Vagina (tissue), 2 donors: ENCODE measurements at regions not wholly inside any gene's neighbourhood (a gene's known extent, or its start where the extent isn't known, plus 50 kb on each side); places are given as distances from the start of the nearest gene placed in this dataset.

Source experiments
- POLR2A ChIP-seq, 2 donors: fragments of 450-650 bp; IDR thresholded peaks; one replicate each; pipeline ENCODE4 v1.6.1; 2017; ENCODE audit warnings: antibody characterized with exemption in 2 of 2, mild to moderate bottlenecking in 2 of 2, moderate library complexity in 2 of 2
- POLR2AphosphoS5 ChIP-seq, 2 donors: sonication (generic); formaldehyde crosslinking; IDR thresholded peaks; one replicate each; pipeline ENCODE4 v1.9.0; 2017; ENCODE audit warnings: antibody characterized with exemption in 2 of 2, mild to moderate bottlenecking in 2 of 2, low read depth in 1 of 2; ENCODE audit not compliant: insufficient read depth in 1 of 2
- TF ChIP-seq, protein P1 (sequence below), 3 experiments: fragments of 450-650 bp in 2 of 3; fragments of 200-600 bp in 1 of 3; sonication (generic) in 1 of 3; IDR thresholded peaks; one replicate each; pipeline ENCODE4 v1.5.1; 2017 to 2019; ENCODE audit warnings: antibody characterized with exemption in 3 of 3, mild to moderate bottlenecking in 2 of 3, moderate library complexity in 2 of 3

DNA sequence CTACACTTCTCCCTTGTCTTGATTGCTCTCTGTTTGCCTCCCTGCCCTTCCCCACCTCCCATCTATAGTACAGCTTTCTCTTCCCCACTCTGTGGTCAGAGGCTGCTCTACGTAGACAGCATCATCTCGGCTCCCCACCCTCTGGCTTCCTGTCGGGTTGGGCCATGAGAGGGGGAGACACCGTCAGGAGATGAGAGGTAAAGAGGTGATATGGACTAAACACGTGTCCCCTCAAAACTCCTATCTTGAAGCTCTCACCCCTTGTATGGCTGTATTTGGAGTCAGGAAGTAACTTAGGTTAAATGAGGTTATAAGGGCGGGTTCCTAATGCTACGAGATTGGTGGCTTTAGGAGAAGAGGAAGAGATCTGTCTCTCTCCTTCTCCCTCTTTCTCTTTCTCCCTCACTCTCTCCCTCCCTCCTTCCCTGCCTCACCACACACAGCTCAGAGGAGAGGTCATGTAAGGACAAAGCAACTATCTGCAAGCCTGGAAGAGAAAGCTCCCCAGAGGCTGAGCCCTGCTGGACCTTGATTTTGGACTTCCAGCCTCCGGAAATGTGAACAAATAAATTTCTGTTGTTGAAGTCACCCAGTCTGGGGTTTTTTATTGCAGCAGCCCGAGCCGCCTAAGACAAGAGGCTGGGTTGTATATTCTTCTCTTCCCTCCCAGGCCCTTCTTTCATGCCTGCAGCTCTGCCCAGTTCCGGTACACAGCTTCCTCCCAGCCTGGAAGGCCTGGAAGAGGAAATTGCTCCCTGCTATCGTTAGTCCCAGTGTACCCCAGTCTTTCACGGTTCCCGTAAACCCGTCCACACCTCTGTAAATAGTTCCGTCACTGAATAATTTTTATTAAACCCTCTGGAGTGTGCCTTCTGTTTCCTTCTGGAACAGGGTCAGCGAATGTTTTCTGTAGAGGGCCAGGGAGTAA lies 138.0 kb downstream of the AKAIN1 start:
- TF ChIP-seq, protein P1, sequence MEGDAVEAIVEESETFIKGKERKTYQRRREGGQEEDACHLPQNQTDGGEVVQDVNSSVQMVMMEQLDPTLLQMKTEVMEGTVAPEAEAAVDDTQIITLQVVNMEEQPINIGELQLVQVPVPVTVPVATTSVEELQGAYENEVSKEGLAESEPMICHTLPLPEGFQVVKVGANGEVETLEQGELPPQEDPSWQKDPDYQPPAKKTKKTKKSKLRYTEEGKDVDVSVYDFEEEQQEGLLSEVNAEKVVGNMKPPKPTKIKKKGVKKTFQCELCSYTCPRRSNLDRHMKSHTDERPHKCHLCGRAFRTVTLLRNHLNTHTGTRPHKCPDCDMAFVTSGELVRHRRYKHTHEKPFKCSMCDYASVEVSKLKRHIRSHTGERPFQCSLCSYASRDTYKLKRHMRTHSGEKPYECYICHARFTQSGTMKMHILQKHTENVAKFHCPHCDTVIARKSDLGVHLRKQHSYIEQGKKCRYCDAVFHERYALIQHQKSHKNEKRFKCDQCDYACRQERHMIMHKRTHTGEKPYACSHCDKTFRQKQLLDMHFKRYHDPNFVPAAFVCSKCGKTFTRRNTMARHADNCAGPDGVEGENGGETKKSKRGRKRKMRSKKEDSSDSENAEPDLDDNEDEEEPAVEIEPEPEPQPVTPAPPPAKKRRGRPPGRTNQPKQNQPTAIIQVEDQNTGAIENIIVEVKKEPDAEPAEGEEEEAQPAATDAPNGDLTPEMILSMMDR (IDR thresholded peaks at IDR 0.05): no peak
- TF ChIP-seq POLR2A (IDR thresholded peaks at IDR 0.05): no peak
- no peak for TF ChIP-seq POLR2AphosphoS5 (IDR thresholded peaks at IDR 0.05; ENCODE audit: insufficient read depth in 1 of 2, low read depth in 1 of 2)
